ENCODE measurements at regions not wholly inside any gene's neighbourhood (a gene's known extent, or its start where the extent isn't known, plus 50 kb on each side); places are given as distances from the start of the nearest gene placed in this dataset.

GRCh38 chr14:59100205-59100604 lies 88.3 kb upstream of the DAAM1 start:
- H3K27ac ChIP-seq (ENCODE audit: low read depth in 2 of 2, low read length in 2 of 2), result no peak overlapping the region
- H3K4me1 ChIP-seq (ENCODE audit: control insufficient read depth in 2 of 3, insufficient read depth in 2 of 3, low read depth in 1 of 3, low read length in 3 of 3), result no peaks in the 10 kb centered on the region
- no peak for TF ChIP-seq CTCF (IDR thresholded peaks at IDR 0.05; ENCODE audit: borderline replicate concordance, extremely low read depth, insufficient read depth)
- FAIRE-seq (no peak), DNase-seq (no peak)
- no peak overlapping the region for H3K9ac ChIP-seq (ENCODE audit: low read length in 3 of 3)
- H3K36me3 ChIP-seq (ENCODE audit: control insufficient read depth in 2 of 3, insufficient read depth in 3 of 3, low read length in 3 of 3), result no peaks in the 10 kb centered on the region
- no peak overlapping the region for H3K4me3 ChIP-seq (ENCODE audit: low read length in 3 of 3)
- H3K9me3 ChIP-seq (ENCODE audit: control insufficient read depth in 2 of 3, insufficient read depth in 1 of 3, low read length in 3 of 3), result no peaks in the 10 kb centered on the region
- no peaks in the 10 kb centered on the region for H3K27me3 ChIP-seq (ENCODE audit: control insufficient read depth, insufficient read depth, low read length)
- intact Hi-C loops (cut with DNase I), result no loop called here

GRCh38 chr14:59101476-59101875 lies 87.0 kb upstream of the DAAM1 start:
- Histone ChIP-seq H3K9me3 (ENCODE audit: control insufficient read depth in 2 of 3, insufficient read depth in 1 of 3, low read length in 3 of 3) (no peaks in the 10 kb centered on the region), H3K36me3 (ENCODE audit: control insufficient read depth in 2 of 3, insufficient read depth in 3 of 3, low read length in 3 of 3) (no peaks in the 10 kb centered on the region), H3K4me3 (ENCODE audit: low read length in 3 of 3) (no peak overlapping the region), H3K27me3 (ENCODE audit: control insufficient read depth, insufficient read depth, low read length) (no peaks in the 10 kb centered on the region), H3K4me1 (ENCODE audit: control insufficient read depth in 2 of 3, insufficient read depth in 2 of 3, low read depth in 1 of 3, low read length in 3 of 3) (no peaks in the 10 kb centered on the region), H3K9ac (ENCODE audit: low read length in 3 of 3) (no peak overlapping the region), H3K27ac (ENCODE audit: low read depth in 2 of 2, low read length in 2 of 2) (no peak overlapping the region)
- no peak for TF ChIP-seq CTCF (IDR thresholded peaks at IDR 0.05; ENCODE audit: borderline replicate concordance, extremely low read depth, insufficient read depth)
- DNase-seq (no peak), FAIRE-seq (no peak)
- intact Hi-C loops (cut with DNase I), result no loop called here

- intact Hi-C loops (cut with DNase I), result no loop called here
- Histone ChIP-seq H3K27me3 (ENCODE audit: control insufficient read depth, insufficient read depth, low read length) (no peaks in the 10 kb centered on the region), H3K9ac (ENCODE audit: low read length in 3 of 3) (no peak overlapping the region), H3K4me1 (ENCODE audit: control insufficient read depth in 2 of 3, insufficient read depth in 2 of 3, low read depth in 1 of 3, low read length in 3 of 3) (no peaks in the 10 kb centered on the region), H3K36me3 (ENCODE audit: control insufficient read depth in 2 of 3, insufficient read depth in 3 of 3, low read length in 3 of 3) (no peaks in the 10 kb centered on the region), H3K9me3 (ENCODE audit: control insufficient read depth in 2 of 3, insufficient read depth in 1 of 3, low read length in 3 of 3) (no peaks in the 10 kb centered on the region), H3K4me3 (ENCODE audit: low read length in 3 of 3) (no peak overlapping the region), H3K27ac (ENCODE audit: low read depth in 2 of 2, low read length in 2 of 2) (no peak overlapping the region)
- no peak for TF ChIP-seq CTCF (IDR thresholded peaks at IDR 0.05; ENCODE audit: borderline replicate concordance, extremely low read depth, insufficient read depth)
- DNase-seq (no peak), FAIRE-seq (no peak)
Observed at GRCh38 chr14:59103396-59103795, 85.1 kb upstream of the DAAM1 start.

GRCh38 chr14:59107819-59108218 lies 80.6 kb upstream of the DAAM1 start:
- Histone ChIP-seq H3K27ac (ENCODE audit: low read depth in 2 of 2, low read length in 2 of 2) (no peak overlapping the region), H3K4me3 (ENCODE audit: low read length in 3 of 3) (no peak overlapping the region), H3K36me3 (ENCODE audit: control insufficient read depth in 2 of 3, insufficient read depth in 3 of 3, low read length in 3 of 3) (no peaks in the 10 kb centered on the region), H3K27me3 (ENCODE audit: control insufficient read depth, insufficient read depth, low read length) (no peaks in the 10 kb centered on the region), H3K9me3 (ENCODE audit: control insufficient read depth in 2 of 3, insufficient read depth in 1 of 3, low read length in 3 of 3) (no peaks in the 10 kb centered on the region), H3K4me1 (ENCODE audit: control insufficient read depth in 2 of 3, insufficient read depth in 2 of 3, low read depth in 1 of 3, low read length in 3 of 3) (no peaks in the 10 kb centered on the region), H3K9ac (ENCODE audit: low read length in 3 of 3) (no peak overlapping the region)
- intact Hi-C loops (cut with DNase I), result no loop called here
- DNase-seq (no peak), FAIRE-seq (no peak)
- TF ChIP-seq CTCF (IDR thresholded peaks at IDR 0.05; ENCODE audit: borderline replicate concordance, extremely low read depth, insufficient read depth), result no peak

Measured in kidney (tissue), 13 donors.